Mesothelial cell of epicardium (in vitro differentiated cells): ENCODE measurements at regions not wholly inside any gene's neighbourhood (a gene's known extent, or its start where the extent isn't known, plus 50 kb on each side); places are given as distances from the start of the nearest gene placed in this dataset.

ENCODE experiments used
- DNase-seq, 2 experiments: peaks; one replicate each; pipeline ENCODE4 v3.0.0; 2021; ENCODE audit warnings: low spot score in 2 of 2; ENCODE audit not compliant: unreplicated experiment in 2 of 2
- H3K27ac Mint-ChIP-seq: 2 replicates; pipeline ENCODE4 v1.8.0; 2021; ENCODE audit warnings: mixed read lengths
- H3K27me3 Mint-ChIP-seq: 2 replicates; pipeline ENCODE4 v1.8.0; 2021; ENCODE audit warnings: low read depth, mixed read lengths
- H3K36me3 Mint-ChIP-seq: 2 replicates; pipeline ENCODE4 v1.8.0; 2021; ENCODE audit warnings: mixed read lengths
- H3K4me1 Mint-ChIP-seq: 2 replicates; pipeline ENCODE4 v1.8.0; 2021; ENCODE audit warnings: mixed read lengths
- H3K4me3 Mint-ChIP-seq: 2 replicates; pipeline ENCODE4 v1.8.0; 2021; ENCODE audit warnings: mild to moderate bottlenecking, moderate library complexity, mixed read lengths
- H3K9me3 Mint-ChIP-seq: 2 replicates; pipeline ENCODE4 v1.8.0; 2021; ENCODE audit warnings: mixed read lengths
- CTCF ChIP-seq: fragments of 200-600 bp; sonication (generic); IDR thresholded peaks from one replicate; pipeline ENCODE4 v1.5.0; 2021; ENCODE audit warnings: antibody characterized with exemption; ENCODE audit not compliant: unreplicated experiment

GRCh38 chr2:66895206-66895605, 460.3 kb downstream of the MEIS1 start:
- Mint-ChIP-seq H3K4me1 (peaks cover 41% of the 10 kb centered on the region), H3K27me3 (no peaks in the 10 kb centered on the region), H3K9me3 (peaks cover 3% of the 10 kb centered on the region), H3K27ac (no peak overlapping the region), H3K4me3 (no peak overlapping the region), H3K36me3 (no peaks in the 10 kb centered on the region)
- no peak for TF ChIP-seq CTCF
- DNase-seq, result no peak

- DNase-seq, result no peak
- peaks cover 36% of the 10 kb centered on the region for H3K4me1 Mint-ChIP-seq
These were observed 461.2 kb downstream of the MEIS1 start for GRCh38 chr2:66896131-66896530.

GRCh38 chr2:66897181-66897580, 462.3 kb downstream of the MEIS1 start:
- no peak for TF ChIP-seq CTCF
- H3K4me1 Mint-ChIP-seq, result peaks cover 36% of the 10 kb centered on the region
- no peak overlapping the region for H3K4me3 Mint-ChIP-seq
- no peaks in the 10 kb centered on the region for H3K27me3 Mint-ChIP-seq
- no peak for DNase-seq
- H3K27ac Mint-ChIP-seq, result peak overlapping the region; percentile 52
- no peaks in the 10 kb centered on the region for H3K36me3 Mint-ChIP-seq
- peaks cover 3% of the 10 kb centered on the region for H3K9me3 Mint-ChIP-seq

More at GRCh38 chr2:66896131-66896530, 461.2 kb downstream of the MEIS1 start:
- H3K4me3 Mint-ChIP-seq, result no peak overlapping the region
- no peak overlapping the region for H3K27ac Mint-ChIP-seq
- no peaks in the 10 kb centered on the region for H3K36me3 Mint-ChIP-seq
- peaks cover 3% of the 10 kb centered on the region for H3K9me3 Mint-ChIP-seq
- TF ChIP-seq CTCF, result no peak
- H3K27me3 Mint-ChIP-seq, result no peaks in the 10 kb centered on the region

- H3K27me3 Mint-ChIP-seq, result no peaks in the 10 kb centered on the region
- no peak for DNase-seq
- H3K4me3 Mint-ChIP-seq, result no peak overlapping the region
- peaks cover 37% of the 10 kb centered on the region for H3K4me1 Mint-ChIP-seq
- H3K9me3 Mint-ChIP-seq, result peaks cover 3% of the 10 kb centered on the region
- no peak for TF ChIP-seq CTCF
- peak overlapping the region; percentile 52 for H3K27ac Mint-ChIP-seq
- H3K36me3 Mint-ChIP-seq, result no peaks in the 10 kb centered on the region
These were observed 462.8 kb downstream of the MEIS1 start for GRCh38 chr2:66897691-66898150.

- peaks cover 44% of the 10 kb centered on the region for H3K4me1 Mint-ChIP-seq
- H3K27me3 Mint-ChIP-seq, result no peaks in the 10 kb centered on the region
- H3K36me3 Mint-ChIP-seq, result no peaks in the 10 kb centered on the region
- no peak for DNase-seq
- peaks cover 3% of the 10 kb centered on the region for H3K9me3 Mint-ChIP-seq
- no peak overlapping the region for H3K4me3 Mint-ChIP-seq
- TF ChIP-seq CTCF, result no peak
- no peak overlapping the region for H3K27ac Mint-ChIP-seq
These were observed 464.2 kb downstream of the MEIS1 start for GRCh38 chr2:66899109-66899508.

- Mint-ChIP-seq H3K36me3 (no peaks in the 10 kb centered on the region), H3K4me1 (peaks cover 46% of the 10 kb centered on the region), H3K9me3 (peaks cover 3% of the 10 kb centered on the region), H3K27ac (no peak overlapping the region), H3K4me3 (no peak overlapping the region), H3K27me3 (no peaks in the 10 kb centered on the region)
- no peak for TF ChIP-seq CTCF
- no peak for DNase-seq
These were observed 464.7 kb downstream of the MEIS1 start for GRCh38 chr2:66899648-66900047.
